Skeletal muscle satellite cell (primary cell): ENCODE measurements at regions not wholly inside any gene's neighbourhood (a gene's known extent, or its start where the extent isn't known, plus 50 kb on each side); places are given as distances from the start of the nearest gene placed in this dataset.

ENCODE experiments used
- H3K27me3 ChIP-seq: 2 replicates; pipeline ENCODE4 v1.7.0; 2013; ENCODE audit warnings: low read length; ENCODE audit not compliant: control insufficient read depth, insufficient read depth
- H3K36me3 ChIP-seq: 2 replicates; pipeline ENCODE4 v1.7.0; 2013; ENCODE audit warnings: mild to moderate bottlenecking, control low read depth, low read length; ENCODE audit not compliant: insufficient read depth
- H3K4me1 ChIP-seq: 2 replicates; pipeline ENCODE4 v1.7.0; 2013; ENCODE audit warnings: low read length; ENCODE audit not compliant: control insufficient read depth, insufficient read depth
- H3K4me2 ChIP-seq: 2 replicates; pipeline ENCODE4 v1.7.0; 2013; ENCODE audit warnings: mild to moderate bottlenecking, low read length
- H3K4me3 ChIP-seq: 2 replicates; pipeline ENCODE4 v1.7.0; 2013; ENCODE audit warnings: low read length
- H3K9ac ChIP-seq: 2 replicates; pipeline ENCODE4 v1.7.0; 2013; ENCODE audit warnings: mild to moderate bottlenecking, low read depth, low read length, moderate library complexity
- H3K9me3 ChIP-seq: replicated peaks from 2 replicates; pipeline ENCODE4 v1.7.0; 2013; ENCODE audit warnings: mild to moderate bottlenecking, control low read depth, low read length

GRCh38 chr3:187947927-187948682 is 202.8 kb upstream of the BCL6 start:
- H3K9ac ChIP-seq, result no peak overlapping the region
- H3K27me3 ChIP-seq, result no peaks in the 10 kb centered on the region
- H3K4me1 ChIP-seq, result peaks cover 3% of the 10 kb centered on the region
- H3K36me3 ChIP-seq, result no peaks in the 10 kb centered on the region
- no peaks in the 10 kb centered on the region for H3K9me3 ChIP-seq
- no peak overlapping the region for H3K4me2 ChIP-seq
- H3K4me3 ChIP-seq, result no peak overlapping the region

DNA sequence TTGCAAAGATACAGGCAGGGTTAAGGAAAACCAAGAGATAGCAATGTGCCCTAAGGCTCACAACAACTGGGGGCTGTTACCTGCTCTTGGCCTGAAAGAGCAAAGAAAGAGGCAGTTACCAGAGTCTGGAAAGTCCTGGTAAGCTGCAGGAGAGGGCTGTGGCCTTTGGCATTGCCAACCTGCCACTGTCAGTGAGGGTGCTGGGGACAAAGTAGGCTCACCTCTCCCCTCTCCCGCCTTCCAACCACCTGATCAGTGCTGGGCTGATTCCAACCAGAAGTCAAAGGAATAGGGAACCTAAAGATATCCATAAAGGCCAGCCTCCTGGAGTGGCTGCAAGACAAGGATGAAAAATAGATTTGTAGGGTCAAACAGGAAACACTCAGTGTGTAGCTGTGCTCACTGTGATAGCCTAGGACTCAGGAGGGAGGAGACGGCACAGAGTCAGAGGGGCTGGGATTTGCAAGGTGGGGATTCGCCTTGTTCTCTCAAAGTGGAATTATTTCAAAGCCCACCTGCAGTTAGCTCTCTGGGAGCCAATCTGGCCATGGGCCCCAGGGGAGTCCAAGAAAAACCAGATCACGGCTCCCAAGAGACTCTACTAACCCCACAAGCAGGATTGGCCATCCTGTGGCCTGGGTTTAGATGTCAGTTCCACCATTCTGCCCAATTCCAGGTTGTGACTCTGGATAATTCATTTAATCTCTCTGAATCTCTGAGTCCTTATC is 204.0 kb upstream of the BCL6 start:
- Histone ChIP-seq H3K4me3 (no peak overlapping the region), H3K4me2 (no peak overlapping the region), H3K27me3 (no peaks in the 10 kb centered on the region), H3K4me1 (peaks cover 3% of the 10 kb centered on the region), H3K36me3 (no peaks in the 10 kb centered on the region), H3K9ac (no peak overlapping the region), H3K9me3 (no peaks in the 10 kb centered on the region)

GRCh38 chr3:187950671-187951070 is 203.3 kb upstream of the LPP start:
- Histone ChIP-seq H3K9ac (no peak overlapping the region), H3K9me3 (no peaks in the 10 kb centered on the region), H3K27me3 (no peaks in the 10 kb centered on the region), H3K4me2 (no peak overlapping the region), H3K4me3 (no peak overlapping the region), H3K4me1 (peaks cover 17% of the 10 kb centered on the region), H3K36me3 (no peaks in the 10 kb centered on the region)

GRCh38 chr3:187951452-187952190 is 202.3 kb upstream of the LPP start:
- Histone ChIP-seq H3K4me2 (no peak overlapping the region), H3K9me3 (no peaks in the 10 kb centered on the region), H3K27me3 (no peaks in the 10 kb centered on the region), H3K4me3 (no peak overlapping the region), H3K4me1 (peaks cover 22% of the 10 kb centered on the region), H3K36me3 (no peaks in the 10 kb centered on the region), H3K9ac (no peak overlapping the region)

DNA sequence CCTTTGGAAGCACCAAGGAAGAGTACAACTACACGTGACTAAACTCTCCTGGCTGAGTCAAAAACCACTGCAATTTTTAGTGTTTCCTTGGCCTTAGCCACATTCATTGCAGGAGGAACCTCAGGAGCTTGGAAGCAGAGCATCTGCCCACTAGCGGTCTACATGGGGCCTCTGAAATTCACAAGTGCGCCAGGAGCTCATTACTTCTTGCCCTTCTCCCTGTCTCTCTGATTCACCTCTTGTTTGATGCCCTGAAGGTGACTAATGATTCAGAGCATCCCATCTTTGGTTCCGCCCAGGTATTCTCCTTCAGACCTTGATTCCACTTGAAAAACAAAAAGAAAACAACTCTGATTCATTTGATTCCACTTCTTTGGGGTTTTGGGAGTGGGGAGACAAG is 201.1 kb upstream of the LPP start:
- Histone ChIP-seq H3K36me3 (no peaks in the 10 kb centered on the region), H3K4me3 (no peak overlapping the region), H3K4me1 (peaks cover 34% of the 10 kb centered on the region)

GRCh38 chr3:187954516-187954872 is 199.5 kb upstream of the LPP start:
- H3K4me2 ChIP-seq, result peak overlapping the region; percentile 53

More for the DNA sequence above, 201.1 kb upstream of the LPP start:
- H3K4me2 ChIP-seq, result no peak overlapping the region
- H3K9ac ChIP-seq, result no peak overlapping the region
- no peaks in the 10 kb centered on the region for H3K27me3 ChIP-seq
- H3K9me3 ChIP-seq, result no peaks in the 10 kb centered on the region

GRCh38 chr3:187954873-187955586 is 198.9 kb upstream of the LPP start:
- Histone ChIP-seq H3K4me3 (peak overlapping the region; percentile 10), H3K4me1 (peaks cover 34% of the 10 kb centered on the region), H3K4me2 (peak overlapping the region; percentile 53), H3K27me3 (no peaks in the 10 kb centered on the region), H3K9me3 (no peaks in the 10 kb centered on the region), H3K9ac (peak overlapping the region; percentile 38), H3K36me3 (no peaks in the 10 kb centered on the region)

More at GRCh38 chr3:187954516-187954872, 199.5 kb upstream of the LPP start:
- Histone ChIP-seq H3K27me3 (no peaks in the 10 kb centered on the region), H3K36me3 (no peaks in the 10 kb centered on the region), H3K4me3 (no peak overlapping the region), H3K4me1 (peaks cover 34% of the 10 kb centered on the region), H3K9ac (peak overlapping the region; percentile 38), H3K9me3 (no peaks in the 10 kb centered on the region)

DNA sequence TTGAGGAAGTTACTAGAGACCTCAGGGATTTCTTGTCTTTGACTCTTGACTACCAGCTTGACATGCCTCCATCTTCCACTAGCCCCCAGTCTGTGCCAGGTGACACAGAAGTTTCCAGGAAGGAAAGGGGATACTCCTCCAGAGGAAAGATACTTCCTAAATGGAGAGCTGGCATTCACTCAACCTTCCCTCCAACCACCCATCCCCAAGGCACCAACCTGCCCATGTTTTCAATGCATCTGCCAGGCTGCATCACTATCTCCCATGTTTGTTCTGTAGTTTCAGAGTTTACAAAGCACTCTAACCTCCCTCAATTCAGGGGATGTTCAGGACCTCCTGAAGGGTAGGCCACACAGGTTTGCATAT is 198.4 kb upstream of the LPP start:
- Histone ChIP-seq H3K4me1 (peaks cover 34% of the 10 kb centered on the region), H3K27me3 (no peaks in the 10 kb centered on the region), H3K9ac (no peak overlapping the region), H3K4me3 (peak overlapping the region; percentile 1), H3K4me2 (peak overlapping the region; percentile 7), H3K9me3 (no peaks in the 10 kb centered on the region), H3K36me3 (no peaks in the 10 kb centered on the region)

- Histone ChIP-seq H3K27me3 (no peaks in the 10 kb centered on the region), H3K4me2 (peak overlapping the region; percentile 0), H3K9ac (no peak overlapping the region), H3K4me3 (no peak overlapping the region), H3K4me1 (peaks cover 34% of the 10 kb centered on the region), H3K36me3 (no peaks in the 10 kb centered on the region), H3K9me3 (no peaks in the 10 kb centered on the region)
Measured at GRCh38 chr3:187957165-187957581, 196.8 kb upstream of the LPP start.

DNA sequence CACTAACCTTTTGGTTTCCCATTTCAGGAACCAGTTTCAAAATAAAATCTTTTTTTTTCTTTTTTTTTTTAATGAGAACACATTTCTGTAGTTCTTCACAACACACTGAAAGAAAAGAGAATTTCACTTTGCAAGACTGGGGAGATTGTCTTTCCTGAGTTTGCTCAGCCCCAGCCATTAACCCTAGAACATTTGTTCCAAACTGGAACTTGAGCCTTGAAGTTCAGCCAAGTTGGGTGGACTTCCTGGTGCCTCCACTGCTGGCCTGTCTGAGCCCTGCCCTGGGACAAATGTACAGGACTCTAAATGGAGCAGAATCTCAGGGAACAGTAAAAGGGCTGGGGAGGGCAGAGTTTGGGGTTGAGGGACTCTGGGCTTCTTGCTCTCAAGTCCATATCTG is 196.4 kb upstream of the LPP start:
- Histone ChIP-seq H3K9me3 (no peaks in the 10 kb centered on the region), H3K27me3 (no peaks in the 10 kb centered on the region), H3K4me1 (peaks cover 34% of the 10 kb centered on the region), H3K4me3 (no peak overlapping the region), H3K4me2 (peak overlapping the region; percentile 0), H3K9ac (no peak overlapping the region), H3K36me3 (no peaks in the 10 kb centered on the region)

DNA sequence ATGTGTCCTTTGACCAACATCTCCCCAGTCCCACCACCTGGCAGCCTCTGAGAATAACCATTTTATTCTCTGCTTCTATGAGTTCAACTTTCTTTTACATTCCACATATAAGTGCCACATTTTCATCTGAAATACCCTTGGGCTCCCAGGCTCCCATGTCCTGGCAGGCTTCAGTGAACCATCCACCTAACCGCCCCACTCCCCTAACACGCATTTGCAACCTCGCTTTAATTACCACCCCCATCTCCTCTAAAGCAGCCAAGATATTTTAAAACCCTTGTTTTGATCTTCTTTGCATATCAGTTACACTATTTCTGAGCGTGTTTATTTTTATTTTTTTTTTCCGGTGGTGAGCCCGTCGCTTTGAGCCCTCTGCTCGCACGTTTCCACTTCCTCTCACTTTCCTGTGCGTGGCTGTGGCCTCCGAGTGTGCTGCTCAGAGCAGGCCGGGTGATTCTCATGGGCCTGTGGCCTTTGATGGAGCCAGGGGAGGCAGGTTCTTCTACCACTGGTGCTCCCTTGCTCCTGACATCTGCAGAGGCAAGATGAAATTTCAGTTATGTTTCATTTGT is 195.4 kb upstream of the LPP start:
- Histone ChIP-seq H3K4me2 (no peak overlapping the region), H3K9me3 (no peaks in the 10 kb centered on the region), H3K36me3 (no peaks in the 10 kb centered on the region), H3K9ac (no peak overlapping the region), H3K4me3 (no peak overlapping the region), H3K27me3 (no peaks in the 10 kb centered on the region), H3K4me1 (peaks cover 34% of the 10 kb centered on the region)
